ENCODE measurements at regions not wholly inside any gene's neighbourhood (a gene's known extent, or its start where the extent isn't known, plus 50 kb on each side); places are given as distances from the start of the nearest gene placed in this dataset.

GRCh38 chr10:114885443-114885842, 52.6 kb upstream of the TRUB1 start:
- TF ChIP-seq, protein P1, sequence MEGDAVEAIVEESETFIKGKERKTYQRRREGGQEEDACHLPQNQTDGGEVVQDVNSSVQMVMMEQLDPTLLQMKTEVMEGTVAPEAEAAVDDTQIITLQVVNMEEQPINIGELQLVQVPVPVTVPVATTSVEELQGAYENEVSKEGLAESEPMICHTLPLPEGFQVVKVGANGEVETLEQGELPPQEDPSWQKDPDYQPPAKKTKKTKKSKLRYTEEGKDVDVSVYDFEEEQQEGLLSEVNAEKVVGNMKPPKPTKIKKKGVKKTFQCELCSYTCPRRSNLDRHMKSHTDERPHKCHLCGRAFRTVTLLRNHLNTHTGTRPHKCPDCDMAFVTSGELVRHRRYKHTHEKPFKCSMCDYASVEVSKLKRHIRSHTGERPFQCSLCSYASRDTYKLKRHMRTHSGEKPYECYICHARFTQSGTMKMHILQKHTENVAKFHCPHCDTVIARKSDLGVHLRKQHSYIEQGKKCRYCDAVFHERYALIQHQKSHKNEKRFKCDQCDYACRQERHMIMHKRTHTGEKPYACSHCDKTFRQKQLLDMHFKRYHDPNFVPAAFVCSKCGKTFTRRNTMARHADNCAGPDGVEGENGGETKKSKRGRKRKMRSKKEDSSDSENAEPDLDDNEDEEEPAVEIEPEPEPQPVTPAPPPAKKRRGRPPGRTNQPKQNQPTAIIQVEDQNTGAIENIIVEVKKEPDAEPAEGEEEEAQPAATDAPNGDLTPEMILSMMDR (IDR thresholded peaks at IDR 0.05; ENCODE audit: low read length): no peak
- TF ChIP-seq EZH2phosphoT487 (IDR thresholded peaks at IDR 0.05; ENCODE audit: low read length): no peak
- no peak for TF ChIP-seq EZH2 (optimal IDR thresholded peaks at IDR 0.05; ENCODE audit: low read depth, low read length)
